DOHH2 (cell line): ENCODE measurements at regions not wholly inside any gene's neighbourhood (a gene's known extent, or its start where the extent isn't known, plus 50 kb on each side); places are given as distances from the start of the nearest gene placed in this dataset.

Experiments
- EZH2phosphoT487 ChIP-seq: fragments of 200-600 bp; sonication (generic); IDR thresholded peaks from 2 replicates; pipeline ENCODE4 v1.6.1; 2017; ENCODE audit warnings: borderline replicate concordance, mild to moderate bottlenecking, antibody characterized with exemption, low read length, moderate library complexity, mixed read lengths
- TF ChIP-seq, protein P1 (sequence below): fragments of 200-600 bp; sonication (generic); IDR thresholded peaks from one replicate; pipeline ENCODE4 v1.5.1; 2014; ENCODE audit warnings: antibody characterized with exemption, mild to moderate bottlenecking, low read depth, low read length; ENCODE audit not compliant: poor library complexity, severe bottlenecking

DNA sequence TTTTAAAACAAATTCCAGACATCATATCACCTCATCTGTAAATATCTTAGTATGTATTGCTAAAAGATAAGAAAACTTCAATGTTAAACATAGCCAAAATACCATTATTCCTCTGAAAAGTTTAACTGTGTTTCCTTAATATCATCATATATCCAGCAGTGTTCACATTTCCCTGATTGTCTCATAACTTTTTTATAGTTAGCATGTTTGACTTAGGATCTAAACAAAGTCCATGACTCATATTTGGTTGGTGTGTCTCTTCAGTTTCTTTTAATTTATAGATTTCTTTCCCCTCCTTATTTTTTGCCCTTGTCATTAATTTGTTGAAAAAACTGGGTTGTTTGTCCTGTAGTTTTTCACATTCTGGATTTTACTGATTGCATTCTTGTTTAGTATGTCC, 163.0 kb downstream of the RPS12 start:
- TF ChIP-seq, protein P1, sequence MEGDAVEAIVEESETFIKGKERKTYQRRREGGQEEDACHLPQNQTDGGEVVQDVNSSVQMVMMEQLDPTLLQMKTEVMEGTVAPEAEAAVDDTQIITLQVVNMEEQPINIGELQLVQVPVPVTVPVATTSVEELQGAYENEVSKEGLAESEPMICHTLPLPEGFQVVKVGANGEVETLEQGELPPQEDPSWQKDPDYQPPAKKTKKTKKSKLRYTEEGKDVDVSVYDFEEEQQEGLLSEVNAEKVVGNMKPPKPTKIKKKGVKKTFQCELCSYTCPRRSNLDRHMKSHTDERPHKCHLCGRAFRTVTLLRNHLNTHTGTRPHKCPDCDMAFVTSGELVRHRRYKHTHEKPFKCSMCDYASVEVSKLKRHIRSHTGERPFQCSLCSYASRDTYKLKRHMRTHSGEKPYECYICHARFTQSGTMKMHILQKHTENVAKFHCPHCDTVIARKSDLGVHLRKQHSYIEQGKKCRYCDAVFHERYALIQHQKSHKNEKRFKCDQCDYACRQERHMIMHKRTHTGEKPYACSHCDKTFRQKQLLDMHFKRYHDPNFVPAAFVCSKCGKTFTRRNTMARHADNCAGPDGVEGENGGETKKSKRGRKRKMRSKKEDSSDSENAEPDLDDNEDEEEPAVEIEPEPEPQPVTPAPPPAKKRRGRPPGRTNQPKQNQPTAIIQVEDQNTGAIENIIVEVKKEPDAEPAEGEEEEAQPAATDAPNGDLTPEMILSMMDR, result no peak
- TF ChIP-seq EZH2phosphoT487, result no peak
